Embryonic facial prominence (tissue), 1 donor: ENCODE measurements at regions not wholly inside any gene's neighbourhood (a gene's known extent, or its start where the extent isn't known, plus 50 kb on each side); places are given as distances from the start of the nearest gene placed in this dataset.

Experiments used
- DNase-seq: peaks from one replicate; pipeline ENCODE4 v3.0.0-alpha.2; 2016; ENCODE audit errors: extremely low spot score

GRCh38 chr6:51249798-51250197, 431.1 kb downstream of the TFAP2B start:
- no peak for DNase-seq

GRCh38 chr6:51250317-51250716, 431.6 kb downstream of the TFAP2B start:
- DNase-seq = no peak

- DNase-seq = no peak
These were observed 439.3 kb downstream of the TFAP2B start for GRCh38 chr6:51257938-51258337.

DNA sequence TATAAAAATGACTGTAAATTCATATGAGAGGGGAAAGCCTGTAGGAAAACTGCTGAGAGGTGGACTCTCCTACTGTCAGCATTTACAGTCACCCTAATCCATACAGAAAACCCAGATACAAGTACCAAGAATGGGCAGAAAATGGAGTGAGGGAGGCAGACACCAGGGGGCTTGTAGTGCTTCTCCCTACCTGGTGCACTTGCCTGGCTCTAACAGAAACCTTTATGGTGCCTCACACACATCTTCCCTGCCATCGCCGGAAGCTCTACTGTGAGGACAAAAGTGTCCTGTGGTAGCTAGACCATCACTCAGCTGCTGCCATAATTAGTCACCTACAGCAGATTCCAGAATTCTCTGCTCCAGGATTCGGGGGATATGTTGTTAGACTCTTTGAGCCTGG, 441.3 kb downstream of the TFAP2B start:
- DNase-seq = no peak

GRCh38 chr6:51261691-51262090, 443.0 kb downstream of the TFAP2B start:
- no peak for DNase-seq

- DNase-seq = no peak
These were observed 446.8 kb downstream of the TFAP2B start for GRCh38 chr6:51265426-51265825.

DNA sequence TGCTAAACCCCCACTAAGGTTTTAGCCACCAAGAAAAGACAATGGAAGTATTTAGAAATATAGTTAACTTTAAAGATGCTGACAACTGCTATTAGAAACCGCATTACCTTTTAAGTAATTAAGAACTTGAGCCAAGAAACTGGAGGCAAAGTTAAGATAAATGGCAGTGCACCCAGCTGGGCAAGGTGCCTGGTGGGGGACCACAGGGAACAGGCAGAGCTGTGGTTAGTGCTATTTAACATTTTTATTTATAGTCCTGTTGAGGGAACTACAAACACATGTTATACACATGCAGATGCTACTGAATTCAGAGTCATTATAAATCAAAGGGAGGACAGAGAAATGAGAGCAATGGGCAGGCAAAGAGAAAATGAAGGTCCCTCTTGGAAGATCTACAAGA, 447.9 kb downstream of the TFAP2B start:
- DNase-seq = no peak

DNA sequence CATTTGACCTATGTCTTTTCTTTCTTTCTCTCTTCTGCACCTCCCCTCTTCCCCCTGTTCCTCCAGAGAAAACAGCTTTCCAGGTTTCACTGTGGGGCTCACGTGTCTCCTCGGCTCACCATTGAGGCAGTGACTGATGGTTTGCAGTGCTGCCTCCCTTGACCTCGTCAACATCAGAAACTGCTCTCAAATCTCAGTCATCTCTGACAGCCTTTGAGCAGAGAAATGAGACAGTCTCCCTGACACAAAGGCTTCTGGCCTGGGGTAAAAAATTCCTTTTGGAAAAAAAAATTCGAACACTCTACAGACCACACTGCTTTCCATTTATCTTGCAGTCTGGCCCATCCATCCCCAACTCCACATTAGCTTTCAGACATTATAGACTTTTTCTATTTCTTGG, 450.0 kb downstream of the TFAP2B start:
- no peak for DNase-seq

DNA sequence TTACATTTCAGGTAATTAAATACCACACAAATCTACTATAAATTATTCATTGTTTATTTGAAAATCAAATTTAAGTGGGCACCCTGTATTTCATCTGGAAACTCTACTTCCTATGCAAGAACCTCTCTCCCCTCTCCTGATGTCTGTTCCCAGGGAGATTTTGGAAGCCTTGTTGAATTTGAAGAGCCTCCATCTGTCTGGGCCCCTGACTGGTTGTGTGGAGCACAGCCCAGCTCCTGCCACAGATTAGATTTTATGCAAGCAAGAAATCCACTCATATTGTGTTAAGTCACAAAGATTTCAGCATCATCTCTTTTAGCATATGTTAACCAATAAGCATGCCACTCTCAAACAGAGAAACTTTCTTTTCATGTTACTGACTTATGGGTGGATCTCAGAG, 451.2 kb downstream of the TFAP2B start:
- DNase-seq = no peak

GRCh38 chr6:51271615-51272014, 452.9 kb downstream of the TFAP2B start:
- no peak for DNase-seq

- no peak for DNase-seq
These were observed 454.7 kb downstream of the TFAP2B start for GRCh38 chr6:51273228-51273961.

- DNase-seq = no peak
These were observed 458.8 kb downstream of the TFAP2B start for GRCh38 chr6:51277474-51277873.

DNA sequence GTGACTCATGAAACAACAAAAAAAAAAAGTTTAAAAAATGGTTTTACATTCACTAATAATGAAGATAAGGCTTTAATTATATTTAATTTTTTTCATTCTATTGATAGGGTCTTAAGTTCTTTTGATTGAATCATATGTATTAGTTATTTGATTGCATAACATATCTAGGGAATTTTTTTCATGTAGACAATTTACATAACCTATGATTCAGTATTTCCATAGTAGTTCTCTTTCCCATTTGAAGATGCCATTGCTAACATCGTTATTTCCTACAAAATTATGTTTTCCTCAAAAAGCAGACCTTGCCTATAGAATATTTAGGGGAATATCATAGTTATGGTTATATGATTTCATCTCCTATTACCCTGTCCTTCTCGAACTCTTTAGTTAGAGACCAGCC, 463.4 kb downstream of the TFAP2B start:
- DNase-seq = no peak

DNA sequence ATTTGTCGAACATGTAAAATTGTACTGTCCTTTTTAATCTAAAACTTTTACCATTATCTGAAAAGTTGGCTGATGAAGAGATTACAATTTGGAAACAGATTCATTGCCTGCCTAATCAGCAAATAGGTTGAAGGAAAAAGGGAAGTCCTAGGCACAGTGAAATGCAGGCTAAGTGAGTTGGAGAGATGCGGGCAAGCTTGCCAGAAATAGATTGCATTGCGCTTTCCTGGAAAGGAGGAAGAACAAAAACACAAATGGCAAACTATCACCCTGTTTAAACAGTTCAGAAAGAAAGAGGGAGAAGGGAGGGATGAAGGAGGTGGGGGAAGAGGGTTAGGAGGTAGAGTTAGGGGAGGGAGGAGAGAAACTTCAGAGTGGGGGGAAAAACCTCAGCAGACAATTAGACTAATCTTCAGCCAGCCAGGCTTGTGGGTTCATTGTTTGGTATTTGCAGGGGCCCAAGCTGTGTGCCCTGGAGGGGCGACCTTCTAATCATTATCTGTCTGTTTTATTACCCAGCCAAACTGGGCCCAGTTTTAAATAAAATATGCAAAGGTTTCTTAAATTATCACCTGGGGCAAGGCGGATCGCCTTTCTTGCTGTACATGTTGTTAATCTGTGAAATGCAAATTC, 465.2 kb downstream of the TFAP2B start:
- no peak for DNase-seq

- DNase-seq = no peak
These were observed 467.2 kb downstream of the TFAP2B start for GRCh38 chr6:51285876-51286275.

GRCh38 chr6:51289041-51289440, 470.4 kb downstream of the TFAP2B start:
- DNase-seq = no peak

DNA sequence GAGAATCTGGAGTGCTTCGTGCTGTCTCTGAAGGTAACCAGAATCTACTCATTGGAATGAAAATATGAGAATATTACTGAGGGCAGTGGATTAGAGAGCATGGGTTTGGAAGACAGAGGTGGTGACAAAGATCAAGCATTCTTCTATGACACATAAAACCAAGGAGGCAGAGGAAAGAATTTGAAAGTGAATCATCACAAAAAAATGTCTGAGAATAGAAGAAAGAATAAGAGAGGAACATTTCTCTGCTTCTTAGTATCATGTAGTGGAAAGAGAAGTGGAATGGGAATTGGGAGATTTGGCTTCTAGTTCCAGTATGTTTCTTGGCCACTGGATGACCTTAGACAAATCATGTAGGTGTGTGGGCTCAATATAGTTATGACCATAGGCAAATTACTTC, 474.0 kb downstream of the TFAP2B start:
- no peak for DNase-seq

DNA sequence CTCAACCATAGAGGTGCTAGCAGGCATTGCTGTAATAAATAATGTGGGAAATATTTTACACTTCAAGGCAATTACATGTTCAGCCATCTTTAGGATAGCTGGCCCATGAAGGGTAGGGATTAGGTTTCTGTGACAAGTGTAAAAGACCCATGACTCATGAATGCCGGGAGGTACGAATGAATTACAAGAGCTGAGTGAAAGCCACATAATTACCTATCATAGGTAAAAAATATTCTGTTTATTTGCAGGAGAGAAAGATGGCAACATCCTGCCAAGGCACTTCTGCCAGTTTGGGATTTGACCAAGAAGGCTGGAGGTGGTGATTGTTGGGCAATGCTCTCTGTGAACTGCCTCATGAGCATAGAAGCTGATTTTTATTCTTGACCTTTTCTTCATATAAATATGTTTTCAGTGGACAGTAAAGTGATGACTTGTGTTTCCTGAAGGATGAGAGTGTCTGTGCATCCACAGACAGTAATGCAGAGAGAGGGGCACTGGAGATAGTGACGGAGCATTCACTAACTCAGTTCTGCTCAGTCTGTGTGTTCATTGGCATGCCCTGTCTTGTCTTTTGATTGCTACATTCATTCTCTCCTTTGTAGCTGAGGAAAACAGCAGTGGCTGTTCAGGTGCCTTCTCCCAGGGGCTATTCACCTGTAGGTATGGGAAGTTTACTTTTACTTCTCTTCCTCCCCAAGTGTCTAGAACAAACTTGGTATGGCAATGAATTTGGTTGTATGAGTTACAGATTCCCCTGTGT, 481.1 kb downstream of the TFAP2B start:
- no peak for DNase-seq

GRCh38 chr6:51300510-51300909, 481.8 kb downstream of the TFAP2B start:
- no peak for DNase-seq

DNA sequence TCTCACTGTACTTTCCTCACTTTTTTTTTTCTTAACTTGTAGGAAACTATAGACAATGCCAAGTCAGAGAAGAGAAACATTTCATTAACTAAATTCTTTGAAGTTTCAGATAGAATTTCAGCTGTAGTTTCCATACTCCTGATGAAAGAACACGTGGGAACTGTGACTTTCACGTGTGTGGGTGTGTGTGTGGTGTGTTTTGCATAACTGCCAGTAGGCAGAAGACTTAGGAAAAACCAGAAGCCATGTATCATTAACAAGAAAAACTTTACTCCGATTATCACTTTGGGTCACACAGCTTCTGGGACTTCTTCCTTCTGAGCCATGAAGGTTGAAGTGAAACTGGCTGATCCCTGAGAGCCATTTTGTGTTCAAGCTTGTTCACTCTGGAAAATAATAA, 483.3 kb downstream of the TFAP2B start:
- DNase-seq = no peak

DNA sequence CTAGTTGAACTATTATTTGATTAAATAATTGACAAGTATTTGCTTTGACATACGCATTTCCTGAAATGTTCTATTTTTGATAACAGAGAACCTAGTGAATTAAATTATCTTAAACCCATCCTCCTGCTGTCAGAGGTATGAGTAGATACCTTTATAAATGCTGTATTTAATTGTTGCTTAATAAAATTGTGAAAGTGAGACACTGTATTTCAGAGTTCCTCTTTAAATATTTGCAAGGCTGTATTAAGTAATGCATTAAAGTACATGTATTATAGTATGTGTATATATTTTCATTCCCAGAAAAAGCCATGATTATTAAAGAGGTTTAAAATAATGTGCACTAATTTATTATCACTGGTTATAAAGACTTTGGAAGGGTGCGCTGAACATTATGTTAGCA, 483.8 kb downstream of the TFAP2B start:
- no peak for DNase-seq

DNA sequence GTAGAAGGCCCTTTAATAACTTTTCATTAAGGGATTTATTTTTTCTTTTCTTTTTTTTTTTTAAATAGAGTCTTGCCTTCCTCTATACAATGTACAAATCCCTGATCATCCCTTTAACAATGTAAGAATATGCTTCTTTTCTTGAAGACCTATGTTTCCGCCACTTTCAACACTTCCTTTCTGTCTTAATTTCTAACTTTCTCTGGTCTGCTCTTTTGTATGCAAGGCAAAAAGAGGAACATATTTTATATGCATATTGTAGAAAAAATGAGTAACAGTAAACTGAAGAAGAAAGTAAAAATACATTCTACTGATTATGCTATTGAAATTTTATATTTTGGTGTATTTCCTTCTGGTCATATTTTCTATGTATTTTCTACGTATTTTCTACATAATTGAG, 484.7 kb downstream of the TFAP2B start:
- DNase-seq = no peak

DNA sequence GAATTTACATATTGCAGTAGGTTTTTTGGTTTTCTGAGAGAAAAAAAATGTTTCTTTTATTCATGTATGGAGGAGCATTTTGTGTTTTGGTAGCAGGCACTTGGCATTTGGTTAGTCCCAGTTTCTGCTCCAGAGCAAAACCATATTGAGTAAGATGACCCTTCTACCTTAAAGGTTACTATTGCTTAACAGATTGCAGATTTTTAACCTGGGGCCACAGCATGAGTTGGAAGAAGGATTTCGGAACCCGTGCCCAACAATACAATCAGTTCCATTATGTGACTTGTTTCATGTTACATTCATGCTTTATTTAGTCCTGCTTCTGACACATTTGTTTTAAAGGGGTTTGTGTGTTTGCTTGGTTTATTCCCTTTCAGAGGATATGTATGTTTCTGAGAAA, 496.3 kb downstream of the TFAP2B start:
- no peak for DNase-seq
